ENCODE measurements at regions not wholly inside any gene's neighbourhood (a gene's known extent, or its start where the extent isn't known, plus 50 kb on each side); places are given as distances from the start of the nearest gene placed in this dataset.

DNA sequence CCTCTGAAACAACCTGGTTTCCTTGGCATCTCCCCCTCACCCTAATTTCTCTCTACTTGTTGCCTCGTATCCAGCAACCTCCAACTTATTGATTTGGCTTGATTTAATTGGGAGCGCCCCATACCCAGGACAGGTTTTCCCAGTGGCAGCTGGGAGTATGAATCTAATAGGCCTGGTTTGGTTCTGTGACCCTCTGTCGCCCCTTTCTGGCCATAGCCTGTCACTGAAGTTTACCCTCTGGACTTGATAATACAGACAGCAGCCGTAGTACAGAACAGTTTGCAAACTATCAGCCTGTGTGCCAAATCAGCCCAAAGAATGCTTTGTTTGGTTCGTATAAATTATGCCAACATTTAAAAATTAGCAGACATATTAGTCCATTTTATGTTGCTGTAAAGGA lies 525.1 kb upstream of the GOLIM4 start:
- H3K9ac ChIP-seq (ENCODE audit: low read length in 5 of 5) = no peak overlapping the region
- no peaks in the 10 kb centered on the region for H3K27me3 ChIP-seq (ENCODE audit: control insufficient read depth in 5 of 5, insufficient read depth in 4 of 5, low read length in 5 of 5)

DNA sequence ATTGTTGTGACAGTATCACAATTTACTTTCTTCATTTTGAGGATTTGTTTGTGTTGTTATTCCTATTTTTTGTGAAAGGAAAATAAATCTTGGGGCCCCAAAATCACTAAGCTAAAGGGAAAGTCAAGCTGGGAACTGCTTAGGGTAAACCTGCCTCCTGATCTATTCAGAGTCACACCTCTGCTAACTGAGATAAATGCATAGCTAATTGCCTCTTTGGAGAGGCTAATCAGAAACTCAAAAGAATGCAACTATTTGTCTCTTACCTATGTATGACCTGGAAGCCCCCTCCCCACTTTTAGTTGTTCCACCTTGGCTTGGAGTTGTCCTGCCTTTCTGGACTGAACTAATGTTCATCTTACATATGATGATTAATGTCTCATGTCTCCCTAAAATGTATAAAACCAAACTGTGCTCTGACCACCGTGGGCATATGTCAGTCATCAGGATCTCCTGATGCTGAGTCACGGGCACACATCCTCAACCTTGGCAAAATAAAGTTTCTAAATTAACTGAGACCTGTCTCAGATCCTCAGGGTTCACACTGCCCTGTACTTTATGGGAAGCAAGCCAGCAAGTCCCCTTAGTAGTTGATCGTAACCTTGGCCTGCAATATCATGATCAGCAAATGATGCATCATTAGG lies 523.2 kb upstream of the GOLIM4 start:
- Histone ChIP-seq H3K27me3 (ENCODE audit: control insufficient read depth in 5 of 5, insufficient read depth in 4 of 5, low read length in 5 of 5) (no peaks in the 10 kb centered on the region), H3K36me3 (ENCODE audit: control insufficient read depth in 5 of 5, insufficient read depth in 5 of 5, low read length in 5 of 5) (no peaks in the 10 kb centered on the region), H3K9me3 (ENCODE audit: control insufficient read depth in 5 of 5, low read length in 5 of 5) (no peaks in the 10 kb centered on the region), H3K9ac (ENCODE audit: low read length in 5 of 5) (no peak overlapping the region), H3K4me3 (ENCODE audit: low read depth in 1 of 5, low read length in 5 of 5) (no peak overlapping the region), H3K4me1 (ENCODE audit: control insufficient read depth in 5 of 5, insufficient read depth in 5 of 5, low read length in 5 of 5) (no peaks in the 10 kb centered on the region), H3K27ac (ENCODE audit: low read depth, low read length) (no peak overlapping the region)

More for the DNA sequence above, 525.1 kb upstream of the GOLIM4 start:
- H3K27ac ChIP-seq (ENCODE audit: low read depth, low read length) = no peak overlapping the region
- H3K4me3 ChIP-seq (ENCODE audit: low read depth in 1 of 5, low read length in 5 of 5) = no peak overlapping the region
- no peaks in the 10 kb centered on the region for H3K9me3 ChIP-seq (ENCODE audit: control insufficient read depth in 5 of 5, low read length in 5 of 5)
- H3K4me1 ChIP-seq (ENCODE audit: control insufficient read depth in 5 of 5, insufficient read depth in 5 of 5, low read length in 5 of 5) = no peaks in the 10 kb centered on the region
- H3K36me3 ChIP-seq (ENCODE audit: control insufficient read depth in 5 of 5, insufficient read depth in 5 of 5, low read length in 5 of 5) = no peaks in the 10 kb centered on the region

DNA sequence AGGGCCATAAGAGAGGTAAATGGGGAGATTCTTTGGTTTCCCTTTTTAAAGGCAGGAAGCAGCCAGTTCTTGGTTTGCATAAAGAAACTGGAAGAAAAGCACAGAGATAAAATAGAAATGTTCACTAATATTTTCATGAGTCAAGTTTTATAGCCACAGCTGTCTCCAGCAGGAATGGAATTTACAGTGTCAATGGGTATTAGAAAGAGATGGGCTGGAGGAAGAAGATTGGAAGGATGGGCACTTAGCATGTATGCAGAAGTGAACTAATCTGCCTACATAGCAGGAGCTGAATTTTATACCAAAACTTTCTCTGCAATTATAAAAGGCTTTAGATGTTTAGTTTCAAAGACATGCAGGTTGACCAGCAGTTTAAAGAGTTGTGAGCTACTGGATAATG lies 521.9 kb upstream of the GOLIM4 start:
- no peaks in the 10 kb centered on the region for H3K27me3 ChIP-seq (ENCODE audit: control insufficient read depth in 5 of 5, insufficient read depth in 4 of 5, low read length in 5 of 5)
- no peaks in the 10 kb centered on the region for H3K4me1 ChIP-seq (ENCODE audit: control insufficient read depth in 5 of 5, insufficient read depth in 5 of 5, low read length in 5 of 5)
- H3K4me3 ChIP-seq (ENCODE audit: low read depth in 1 of 5, low read length in 5 of 5) = no peak overlapping the region
- no peak overlapping the region for H3K27ac ChIP-seq (ENCODE audit: low read depth, low read length)
- H3K9ac ChIP-seq (ENCODE audit: low read length in 5 of 5) = no peak overlapping the region
- H3K36me3 ChIP-seq (ENCODE audit: control insufficient read depth in 5 of 5, insufficient read depth in 5 of 5, low read length in 5 of 5) = no peaks in the 10 kb centered on the region
- H3K9me3 ChIP-seq (ENCODE audit: control insufficient read depth in 5 of 5, low read length in 5 of 5) = no peaks in the 10 kb centered on the region

DNA sequence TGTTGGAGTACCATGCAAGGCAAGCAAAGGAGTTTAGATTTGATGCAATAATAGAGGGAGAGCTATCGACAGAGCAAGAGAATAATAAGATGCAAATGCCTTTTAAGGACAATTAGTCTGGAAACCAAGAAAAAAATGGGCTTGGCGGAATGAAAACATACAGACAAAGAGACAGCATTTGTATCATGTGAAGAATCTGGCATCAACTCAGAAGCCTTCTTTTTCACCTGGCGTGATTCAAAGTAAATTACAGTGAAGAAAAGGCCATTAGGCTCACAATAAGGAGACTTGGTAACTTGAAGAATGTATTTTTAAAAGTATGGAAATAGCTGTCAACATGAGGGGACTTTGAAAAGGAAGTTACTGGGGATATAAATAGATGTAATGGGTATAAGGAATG lies 521.2 kb upstream of the GOLIM4 start:
- Histone ChIP-seq H3K27ac (ENCODE audit: low read depth, low read length) (no peak overlapping the region), H3K9me3 (ENCODE audit: control insufficient read depth in 5 of 5, low read length in 5 of 5) (no peaks in the 10 kb centered on the region), H3K4me3 (ENCODE audit: low read depth in 1 of 5, low read length in 5 of 5) (no peak overlapping the region), H3K27me3 (ENCODE audit: control insufficient read depth in 5 of 5, insufficient read depth in 4 of 5, low read length in 5 of 5) (no peaks in the 10 kb centered on the region), H3K4me1 (ENCODE audit: control insufficient read depth in 5 of 5, insufficient read depth in 5 of 5, low read length in 5 of 5) (no peaks in the 10 kb centered on the region), H3K9ac (ENCODE audit: low read length in 5 of 5) (no peak overlapping the region), H3K36me3 (ENCODE audit: control insufficient read depth in 5 of 5, insufficient read depth in 5 of 5, low read length in 5 of 5) (no peaks in the 10 kb centered on the region)

DNA sequence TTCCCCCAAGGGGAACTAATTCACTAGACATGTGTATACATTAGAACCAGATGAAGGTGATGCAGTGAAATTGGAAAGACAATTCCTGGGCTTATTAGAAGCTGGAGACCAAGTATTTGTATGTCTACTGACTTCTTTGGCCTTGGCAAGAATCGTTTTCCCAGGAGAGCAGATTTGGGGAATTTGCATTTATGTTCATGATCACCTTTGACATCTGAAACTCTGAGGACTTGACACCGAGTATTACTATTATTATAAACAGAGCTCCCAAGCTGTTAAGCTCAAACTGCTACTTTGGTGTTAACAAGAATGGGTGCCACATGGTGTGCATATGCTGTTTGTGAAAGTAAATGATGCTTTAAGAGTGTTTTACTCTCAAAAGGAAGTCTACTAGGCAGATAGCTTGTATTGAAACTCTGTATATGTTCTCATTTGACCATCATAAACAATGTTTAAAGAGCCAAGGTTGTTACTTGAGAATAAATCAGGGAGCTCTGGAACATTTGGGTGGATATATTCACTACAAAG lies 519.8 kb upstream of the GOLIM4 start:
- H3K9me3 ChIP-seq (ENCODE audit: control insufficient read depth in 5 of 5, low read length in 5 of 5) = no peaks in the 10 kb centered on the region
- H3K36me3 ChIP-seq (ENCODE audit: control insufficient read depth in 5 of 5, insufficient read depth in 5 of 5, low read length in 5 of 5) = no peaks in the 10 kb centered on the region
- no peak overlapping the region for H3K27ac ChIP-seq (ENCODE audit: low read depth, low read length)
- H3K4me1 ChIP-seq (ENCODE audit: control insufficient read depth in 5 of 5, insufficient read depth in 5 of 5, low read length in 5 of 5) = no peaks in the 10 kb centered on the region
- H3K4me3 ChIP-seq (ENCODE audit: low read depth in 1 of 5, low read length in 5 of 5) = no peak overlapping the region
- no peaks in the 10 kb centered on the region for H3K27me3 ChIP-seq (ENCODE audit: control insufficient read depth in 5 of 5, insufficient read depth in 4 of 5, low read length in 5 of 5)
- no peak overlapping the region for H3K9ac ChIP-seq (ENCODE audit: low read length in 5 of 5)

DNA sequence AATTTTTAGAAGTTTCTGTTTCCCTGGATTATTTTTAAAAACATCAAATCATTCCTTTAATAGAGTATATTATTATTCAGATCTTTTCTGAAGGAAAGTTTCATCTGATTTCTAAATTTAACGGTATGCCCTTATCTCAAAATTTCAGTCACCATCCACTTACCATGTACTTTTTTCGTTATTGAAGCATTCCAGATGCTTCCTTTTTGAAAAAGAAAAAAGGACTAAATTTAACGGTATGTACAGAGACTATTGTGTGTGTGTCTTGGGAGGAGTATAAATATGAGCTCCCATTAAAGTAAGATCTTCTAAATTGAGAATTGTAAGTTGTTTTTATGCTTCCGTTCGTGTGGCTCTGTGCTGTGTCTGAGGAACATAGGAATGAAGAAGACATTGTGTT lies 517.4 kb upstream of the GOLIM4 start:
- H3K9ac ChIP-seq (ENCODE audit: low read length in 5 of 5) = no peak overlapping the region
- H3K4me3 ChIP-seq (ENCODE audit: low read depth in 1 of 5, low read length in 5 of 5) = no peak overlapping the region
- no peaks in the 10 kb centered on the region for H3K27me3 ChIP-seq (ENCODE audit: control insufficient read depth in 5 of 5, insufficient read depth in 4 of 5, low read length in 5 of 5)
- no peaks in the 10 kb centered on the region for H3K36me3 ChIP-seq (ENCODE audit: control insufficient read depth in 5 of 5, insufficient read depth in 5 of 5, low read length in 5 of 5)
- H3K27ac ChIP-seq (ENCODE audit: low read depth, low read length) = no peak overlapping the region
- no peaks in the 10 kb centered on the region for H3K4me1 ChIP-seq (ENCODE audit: control insufficient read depth in 5 of 5, insufficient read depth in 5 of 5, low read length in 5 of 5)
- H3K9me3 ChIP-seq (ENCODE audit: control insufficient read depth in 5 of 5, low read length in 5 of 5) = no peaks in the 10 kb centered on the region

DNA sequence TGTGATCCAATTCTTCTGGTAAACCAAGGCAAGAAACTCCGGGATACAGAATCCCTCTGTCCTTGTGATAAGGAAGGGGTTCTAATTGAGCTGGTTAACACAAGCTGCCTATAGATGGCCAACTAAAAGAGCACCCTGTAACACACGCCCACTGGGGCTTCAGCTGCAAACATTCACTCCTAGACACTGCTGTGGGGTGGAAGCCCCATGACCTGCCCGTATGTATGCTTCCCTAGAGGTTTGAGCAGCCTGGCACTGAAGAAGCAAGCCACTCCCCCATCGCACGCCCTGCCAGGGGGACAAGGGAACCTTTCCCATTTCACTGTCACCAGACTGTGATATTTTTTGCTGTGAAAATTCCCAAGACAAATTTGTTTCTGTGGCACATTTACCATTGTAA lies 516.9 kb upstream of the GOLIM4 start:
- Histone ChIP-seq H3K9me3 (ENCODE audit: control insufficient read depth in 5 of 5, low read length in 5 of 5) (no peaks in the 10 kb centered on the region), H3K36me3 (ENCODE audit: control insufficient read depth in 5 of 5, insufficient read depth in 5 of 5, low read length in 5 of 5) (no peaks in the 10 kb centered on the region), H3K27ac (ENCODE audit: low read depth, low read length) (no peak overlapping the region), H3K4me3 (ENCODE audit: low read depth in 1 of 5, low read length in 5 of 5) (no peak overlapping the region), H3K4me1 (ENCODE audit: control insufficient read depth in 5 of 5, insufficient read depth in 5 of 5, low read length in 5 of 5) (no peaks in the 10 kb centered on the region), H3K27me3 (ENCODE audit: control insufficient read depth in 5 of 5, insufficient read depth in 4 of 5, low read length in 5 of 5) (no peaks in the 10 kb centered on the region), H3K9ac (ENCODE audit: low read length in 5 of 5) (no peak overlapping the region)

DNA sequence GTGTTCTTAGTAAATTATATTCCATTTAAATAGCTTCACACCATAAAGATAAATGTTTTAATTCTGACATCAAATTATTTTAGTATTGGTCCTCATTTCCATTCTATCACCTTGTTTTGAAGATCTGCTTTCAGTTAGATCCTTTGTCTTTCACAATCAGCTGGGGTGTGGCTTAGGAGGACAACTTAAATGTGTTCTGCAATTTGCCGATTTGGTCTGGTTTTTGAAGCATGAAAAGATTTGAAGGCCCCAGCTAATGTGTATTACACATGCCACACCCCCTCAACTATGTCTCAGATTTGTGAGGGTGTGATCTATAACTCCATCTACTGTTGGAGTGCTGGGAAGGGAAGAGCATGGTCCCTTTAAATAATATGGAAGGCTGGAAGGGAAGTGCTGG lies 516.1 kb upstream of the GOLIM4 start:
- Histone ChIP-seq H3K9me3 (ENCODE audit: control insufficient read depth in 5 of 5, low read length in 5 of 5) (no peaks in the 10 kb centered on the region), H3K4me3 (ENCODE audit: low read depth in 1 of 5, low read length in 5 of 5) (no peak overlapping the region), H3K9ac (ENCODE audit: low read length in 5 of 5) (no peak overlapping the region), H3K27me3 (ENCODE audit: control insufficient read depth in 5 of 5, insufficient read depth in 4 of 5, low read length in 5 of 5) (no peaks in the 10 kb centered on the region), H3K36me3 (ENCODE audit: control insufficient read depth in 5 of 5, insufficient read depth in 5 of 5, low read length in 5 of 5) (no peaks in the 10 kb centered on the region), H3K4me1 (ENCODE audit: control insufficient read depth in 5 of 5, insufficient read depth in 5 of 5, low read length in 5 of 5) (no peaks in the 10 kb centered on the region), H3K27ac (ENCODE audit: low read depth, low read length) (no peak overlapping the region)

DNA sequence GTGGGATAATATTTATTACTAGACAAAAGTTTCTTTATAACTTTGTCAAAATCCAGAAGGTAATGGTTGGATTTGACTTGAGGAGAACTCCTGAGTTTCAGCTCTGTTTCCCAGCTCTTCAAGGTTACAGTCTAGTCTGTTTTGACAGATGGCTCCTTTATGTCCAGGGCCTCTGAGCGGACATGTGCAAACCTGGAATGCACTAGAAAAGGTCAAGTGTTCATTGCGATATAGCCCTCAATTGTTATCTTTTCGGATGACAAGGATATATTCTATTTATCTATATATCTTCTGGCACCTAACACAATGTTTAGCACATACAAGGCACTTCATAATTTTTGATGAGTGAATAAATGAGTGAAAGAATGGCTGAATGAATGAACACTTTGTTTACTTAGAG lies 513.2 kb upstream of the GOLIM4 start:
- no peaks in the 10 kb centered on the region for H3K27me3 ChIP-seq (ENCODE audit: control insufficient read depth in 5 of 5, insufficient read depth in 4 of 5, low read length in 5 of 5)
- H3K9me3 ChIP-seq (ENCODE audit: control insufficient read depth in 5 of 5, low read length in 5 of 5) = no peaks in the 10 kb centered on the region
- no peak overlapping the region for H3K4me3 ChIP-seq (ENCODE audit: low read depth in 1 of 5, low read length in 5 of 5)
- no peak overlapping the region for H3K9ac ChIP-seq (ENCODE audit: low read length in 5 of 5)
- H3K36me3 ChIP-seq (ENCODE audit: control insufficient read depth in 5 of 5, insufficient read depth in 5 of 5, low read length in 5 of 5) = no peaks in the 10 kb centered on the region
- no peaks in the 10 kb centered on the region for H3K4me1 ChIP-seq (ENCODE audit: control insufficient read depth in 5 of 5, insufficient read depth in 5 of 5, low read length in 5 of 5)
- no peak overlapping the region for H3K27ac ChIP-seq (ENCODE audit: low read depth, low read length)

DNA sequence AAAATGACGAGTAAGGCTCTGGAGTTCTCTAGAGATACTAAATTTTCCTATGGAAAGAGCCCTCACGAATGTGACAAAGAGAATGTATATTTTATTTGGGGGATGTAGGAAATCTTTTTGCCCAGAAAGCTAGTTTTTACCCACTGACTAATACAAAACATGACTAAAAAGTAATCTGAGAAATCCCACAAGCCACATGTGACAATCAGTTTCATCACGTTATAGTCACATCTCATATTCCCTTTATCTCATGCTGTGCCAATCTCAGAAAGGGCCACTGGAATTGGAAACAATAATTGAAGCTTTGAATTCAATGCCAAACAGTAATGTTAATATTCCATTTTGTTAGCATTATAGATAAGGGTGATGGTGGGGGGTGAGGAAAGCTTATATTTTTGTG lies 509.0 kb upstream of the GOLIM4 start:
- Histone ChIP-seq H3K27me3 (ENCODE audit: control insufficient read depth in 5 of 5, insufficient read depth in 4 of 5, low read length in 5 of 5) (no peaks in the 10 kb centered on the region), H3K4me1 (ENCODE audit: control insufficient read depth in 5 of 5, insufficient read depth in 5 of 5, low read length in 5 of 5) (no peaks in the 10 kb centered on the region), H3K36me3 (ENCODE audit: control insufficient read depth in 5 of 5, insufficient read depth in 5 of 5, low read length in 5 of 5) (no peaks in the 10 kb centered on the region), H3K4me3 (ENCODE audit: low read depth in 1 of 5, low read length in 5 of 5) (no peak overlapping the region), H3K27ac (ENCODE audit: low read depth, low read length) (no peak overlapping the region), H3K9me3 (ENCODE audit: control insufficient read depth in 5 of 5, low read length in 5 of 5) (no peaks in the 10 kb centered on the region), H3K9ac (ENCODE audit: low read length in 5 of 5) (no peak overlapping the region)

DNA sequence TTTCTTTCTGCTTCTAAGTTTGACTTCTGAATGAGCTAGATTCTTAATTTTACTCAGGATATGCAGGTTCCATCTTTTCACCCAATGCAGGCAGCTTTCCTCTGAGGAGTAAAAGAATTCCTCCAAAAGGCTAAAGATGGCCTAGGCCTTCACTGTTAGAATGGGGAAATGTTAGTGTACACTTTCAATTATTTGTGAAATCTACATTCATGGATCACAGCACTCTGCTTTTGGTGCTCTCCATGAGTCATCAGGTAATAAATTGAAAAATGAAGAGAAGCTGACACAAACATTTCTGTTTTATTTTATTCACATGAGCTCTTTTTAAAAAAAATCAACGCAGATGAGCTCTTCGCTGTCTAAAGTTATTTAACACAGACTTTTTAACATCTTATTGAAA lies 502.5 kb upstream of the GOLIM4 start:
- H3K36me3 ChIP-seq (ENCODE audit: control insufficient read depth in 5 of 5, insufficient read depth in 5 of 5, low read length in 5 of 5) = no peaks in the 10 kb centered on the region
- H3K4me1 ChIP-seq (ENCODE audit: control insufficient read depth in 5 of 5, insufficient read depth in 5 of 5, low read length in 5 of 5) = no peaks in the 10 kb centered on the region
- no peaks in the 10 kb centered on the region for H3K27me3 ChIP-seq (ENCODE audit: control insufficient read depth in 5 of 5, insufficient read depth in 4 of 5, low read length in 5 of 5)
- H3K4me3 ChIP-seq (ENCODE audit: low read depth in 1 of 5, low read length in 5 of 5) = no peak overlapping the region
- no peak overlapping the region for H3K9ac ChIP-seq (ENCODE audit: low read length in 5 of 5)
- H3K9me3 ChIP-seq (ENCODE audit: control insufficient read depth in 5 of 5, low read length in 5 of 5) = no peaks in the 10 kb centered on the region
- no peak overlapping the region for H3K27ac ChIP-seq (ENCODE audit: low read depth, low read length)
